ENCODE measurements at regions not wholly inside any gene's neighbourhood (a gene's known extent, or its start where the extent isn't known, plus 50 kb on each side); places are given as distances from the start of the nearest gene placed in this dataset.

DNA sequence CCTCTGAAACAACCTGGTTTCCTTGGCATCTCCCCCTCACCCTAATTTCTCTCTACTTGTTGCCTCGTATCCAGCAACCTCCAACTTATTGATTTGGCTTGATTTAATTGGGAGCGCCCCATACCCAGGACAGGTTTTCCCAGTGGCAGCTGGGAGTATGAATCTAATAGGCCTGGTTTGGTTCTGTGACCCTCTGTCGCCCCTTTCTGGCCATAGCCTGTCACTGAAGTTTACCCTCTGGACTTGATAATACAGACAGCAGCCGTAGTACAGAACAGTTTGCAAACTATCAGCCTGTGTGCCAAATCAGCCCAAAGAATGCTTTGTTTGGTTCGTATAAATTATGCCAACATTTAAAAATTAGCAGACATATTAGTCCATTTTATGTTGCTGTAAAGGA lies 525.1 kb upstream of the GOLIM4 start:
- Histone ChIP-seq H3K4me1 (ENCODE audit: control insufficient read depth in 1 of 2, insufficient read depth in 2 of 2, low read depth in 1 of 2, low read length in 1 of 2) (no peaks in the 10 kb centered on the region; a peak in 1 of 4 replicates), H3K4me2 (no peak overlapping the region), H3K79me2 (ENCODE audit: insufficient read depth) (no peaks in the 10 kb centered on the region), H3K4me3 (ENCODE audit: low read depth in 2 of 2, low read length in 1 of 2) (peak overlapping the region in 1 of 2 experiments; percentile 54; a peak in 1 of 4 replicates), H2AFZ (ENCODE audit: low read depth) (no peak overlapping the region), H3K27ac (ENCODE audit: low read depth in 2 of 2, low read length in 1 of 2) (no peak overlapping the region), H3F3A (replicated peaks; ENCODE audit: insufficient read depth) (no peaks in the 10 kb centered on the region), H3K9me3 (no peaks in the 10 kb centered on the region), H3K9me2 (no peaks in the 10 kb centered on the region), H4K20me1 (ENCODE audit: insufficient read depth) (no peaks in the 10 kb centered on the region), H3K36me3 (replicated peaks in 1 of 2; ENCODE audit: control insufficient read depth in 1 of 2, insufficient read depth in 2 of 2, low read length in 1 of 2) (no peaks in the 10 kb centered on the region), H3K27me3 (ENCODE audit: insufficient read depth) (no peaks in the 10 kb centered on the region), H3K9ac (no peak overlapping the region)
- peak; percentile 36 for DNase-seq
- CTCF ChIA-PET, result interaction anchor here (0.6 to 6.5 kb wide), 49 partner anchors 9 to 559 kb away, joined by 3 to 61 read pairs (median 4); no protein-coding TSS in a partner anchor
- 32% methylated on average over 5 of the region's 5 CpGs for WGBS (ENCODE audit: low lambda C conversion rate)
- POLR2A ChIA-PET, result no interaction called here
- TF ChIP-seq GABPA (IDR thresholded peaks at IDR 0.05; ENCODE audit: low read depth), result no peak
- TF ChIP-seq, protein P1, sequence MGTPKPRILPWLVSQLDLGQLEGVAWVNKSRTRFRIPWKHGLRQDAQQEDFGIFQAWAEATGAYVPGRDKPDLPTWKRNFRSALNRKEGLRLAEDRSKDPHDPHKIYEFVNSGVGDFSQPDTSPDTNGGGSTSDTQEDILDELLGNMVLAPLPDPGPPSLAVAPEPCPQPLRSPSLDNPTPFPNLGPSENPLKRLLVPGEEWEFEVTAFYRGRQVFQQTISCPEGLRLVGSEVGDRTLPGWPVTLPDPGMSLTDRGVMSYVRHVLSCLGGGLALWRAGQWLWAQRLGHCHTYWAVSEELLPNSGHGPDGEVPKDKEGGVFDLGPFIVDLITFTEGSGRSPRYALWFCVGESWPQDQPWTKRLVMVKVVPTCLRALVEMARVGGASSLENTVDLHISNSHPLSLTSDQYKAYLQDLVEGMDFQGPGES (IDR thresholded peaks at IDR 0.05; ENCODE audit: low read depth, low read length), result no peak
- TF ChIP-seq, protein P2, sequence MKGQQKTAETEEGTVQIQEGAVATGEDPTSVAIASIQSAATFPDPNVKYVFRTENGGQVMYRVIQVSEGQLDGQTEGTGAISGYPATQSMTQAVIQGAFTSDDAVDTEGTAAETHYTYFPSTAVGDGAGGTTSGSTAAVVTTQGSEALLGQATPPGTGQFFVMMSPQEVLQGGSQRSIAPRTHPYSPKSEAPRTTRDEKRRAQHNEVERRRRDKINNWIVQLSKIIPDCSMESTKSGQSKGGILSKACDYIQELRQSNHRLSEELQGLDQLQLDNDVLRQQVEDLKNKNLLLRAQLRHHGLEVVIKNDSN (IDR thresholded peaks at IDR 0.05; ENCODE audit: borderline replicate concordance, low read depth), result no peak
- TF ChIP-seq RXRA (IDR thresholded peaks at IDR 0.05; ENCODE audit: borderline replicate concordance, low read depth), result no peak
- TF ChIP-seq TAF1 (IDR thresholded peaks at IDR 0.05; ENCODE audit: borderline replicate concordance, low read depth, low read length), result no peak
- TF ChIP-seq RFX5 (IDR thresholded peaks at IDR 0.05; ENCODE audit: low read length), result no peak
- no peak for TF ChIP-seq NFIC (IDR thresholded peaks at IDR 0.05; ENCODE audit: borderline replicate concordance)
- TF ChIP-seq GATA2 (CRISPR knock-in tag; IDR thresholded peaks at IDR 0.05), result no peak
- TF ChIP-seq MEF2A (IDR thresholded peaks at IDR 0.05; ENCODE audit: borderline replicate concordance, low read depth), result no peak
- peak; percentile 85 for TF ChIP-seq RAD21 (IDR thresholded peaks at IDR 0.05; ENCODE audit: low read length)
- TF ChIP-seq POLR2AphosphoS5 (IDR thresholded peaks at IDR 0.05; ENCODE audit: low read depth, low read length), result no peak
- TF ChIP-seq FOXM1 (IDR thresholded peaks at IDR 0.05; ENCODE audit: low read depth), result no peak
- TF ChIP-seq, protein P3, sequence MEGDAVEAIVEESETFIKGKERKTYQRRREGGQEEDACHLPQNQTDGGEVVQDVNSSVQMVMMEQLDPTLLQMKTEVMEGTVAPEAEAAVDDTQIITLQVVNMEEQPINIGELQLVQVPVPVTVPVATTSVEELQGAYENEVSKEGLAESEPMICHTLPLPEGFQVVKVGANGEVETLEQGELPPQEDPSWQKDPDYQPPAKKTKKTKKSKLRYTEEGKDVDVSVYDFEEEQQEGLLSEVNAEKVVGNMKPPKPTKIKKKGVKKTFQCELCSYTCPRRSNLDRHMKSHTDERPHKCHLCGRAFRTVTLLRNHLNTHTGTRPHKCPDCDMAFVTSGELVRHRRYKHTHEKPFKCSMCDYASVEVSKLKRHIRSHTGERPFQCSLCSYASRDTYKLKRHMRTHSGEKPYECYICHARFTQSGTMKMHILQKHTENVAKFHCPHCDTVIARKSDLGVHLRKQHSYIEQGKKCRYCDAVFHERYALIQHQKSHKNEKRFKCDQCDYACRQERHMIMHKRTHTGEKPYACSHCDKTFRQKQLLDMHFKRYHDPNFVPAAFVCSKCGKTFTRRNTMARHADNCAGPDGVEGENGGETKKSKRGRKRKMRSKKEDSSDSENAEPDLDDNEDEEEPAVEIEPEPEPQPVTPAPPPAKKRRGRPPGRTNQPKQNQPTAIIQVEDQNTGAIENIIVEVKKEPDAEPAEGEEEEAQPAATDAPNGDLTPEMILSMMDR (IDR thresholded peaks at IDR 0.05), result peak; percentile 50
- peak; percentile 71 for TF ChIP-seq SMC3 (IDR thresholded peaks at IDR 0.05; ENCODE audit: low read depth, low read length)
- no peak for TF ChIP-seq ELF1 (IDR thresholded peaks at IDR 0.05)
- no peak for TF ChIP-seq CHD2 (IDR thresholded peaks at IDR 0.05; ENCODE audit: low read length, partially characterized antibody)
- TF ChIP-seq, protein P4, sequence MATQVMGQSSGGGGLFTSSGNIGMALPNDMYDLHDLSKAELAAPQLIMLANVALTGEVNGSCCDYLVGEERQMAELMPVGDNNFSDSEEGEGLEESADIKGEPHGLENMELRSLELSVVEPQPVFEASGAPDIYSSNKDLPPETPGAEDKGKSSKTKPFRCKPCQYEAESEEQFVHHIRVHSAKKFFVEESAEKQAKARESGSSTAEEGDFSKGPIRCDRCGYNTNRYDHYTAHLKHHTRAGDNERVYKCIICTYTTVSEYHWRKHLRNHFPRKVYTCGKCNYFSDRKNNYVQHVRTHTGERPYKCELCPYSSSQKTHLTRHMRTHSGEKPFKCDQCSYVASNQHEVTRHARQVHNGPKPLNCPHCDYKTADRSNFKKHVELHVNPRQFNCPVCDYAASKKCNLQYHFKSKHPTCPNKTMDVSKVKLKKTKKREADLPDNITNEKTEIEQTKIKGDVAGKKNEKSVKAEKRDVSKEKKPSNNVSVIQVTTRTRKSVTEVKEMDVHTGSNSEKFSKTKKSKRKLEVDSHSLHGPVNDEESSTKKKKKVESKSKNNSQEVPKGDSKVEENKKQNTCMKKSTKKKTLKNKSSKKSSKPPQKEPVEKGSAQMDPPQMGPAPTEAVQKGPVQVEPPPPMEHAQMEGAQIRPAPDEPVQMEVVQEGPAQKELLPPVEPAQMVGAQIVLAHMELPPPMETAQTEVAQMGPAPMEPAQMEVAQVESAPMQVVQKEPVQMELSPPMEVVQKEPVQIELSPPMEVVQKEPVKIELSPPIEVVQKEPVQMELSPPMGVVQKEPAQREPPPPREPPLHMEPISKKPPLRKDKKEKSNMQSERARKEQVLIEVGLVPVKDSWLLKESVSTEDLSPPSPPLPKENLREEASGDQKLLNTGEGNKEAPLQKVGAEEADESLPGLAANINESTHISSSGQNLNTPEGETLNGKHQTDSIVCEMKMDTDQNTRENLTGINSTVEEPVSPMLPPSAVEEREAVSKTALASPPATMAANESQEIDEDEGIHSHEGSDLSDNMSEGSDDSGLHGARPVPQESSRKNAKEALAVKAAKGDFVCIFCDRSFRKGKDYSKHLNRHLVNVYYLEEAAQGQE (IDR thresholded peaks at IDR 0.05; ENCODE audit: low read depth, low read length), result no peak

Measured in SK-N-SH (cell line).